ENCODE measurements at regions not wholly inside any gene's neighbourhood (a gene's known extent, or its start where the extent isn't known, plus 50 kb on each side); places are given as distances from the start of the nearest gene placed in this dataset.

GRCh38 chr1:229002451-229002960 lies 267.2 kb downstream of the RHOU start:
- H3K27me3 ChIP-seq (ENCODE audit: insufficient read depth, low read length) = no peaks in the 10 kb centered on the region
- no peak overlapping the region for H3K27ac ChIP-seq (ENCODE audit: low read depth, low read length)
- no peak overlapping the region for H3K4me2 ChIP-seq (ENCODE audit: insufficient read depth, low read length)
- H3K9me3 ChIP-seq (ENCODE audit: low read depth, low read length) = no peaks in the 10 kb centered on the region
- H3K4me1 ChIP-seq (ENCODE audit: insufficient read depth, low read length) = no peaks in the 10 kb centered on the region
- no peak for TF ChIP-seq CTCF (IDR thresholded peaks at IDR 0.05; ENCODE audit: extremely low read depth, low read depth, low read length)
- no peaks in the 10 kb centered on the region for H3K79me2 ChIP-seq (ENCODE audit: insufficient read depth, low read length)
- DNase-seq (ENCODE audit: insufficient read length, low spot score, missing footprints) = no peak
- no peaks in the 10 kb centered on the region for H3K36me3 ChIP-seq (ENCODE audit: insufficient read depth, low read length)
- H3K4me3 ChIP-seq (ENCODE audit: insufficient read depth, low read length) = no peak overlapping the region
- no peaks in the 10 kb centered on the region for H4K20me1 ChIP-seq (ENCODE audit: insufficient read depth, low read length)
- no peak overlapping the region for H2AFZ ChIP-seq (ENCODE audit: low read length)

- H3K9me3 ChIP-seq (ENCODE audit: low read depth, low read length) = no peaks in the 10 kb centered on the region
- H3K4me2 ChIP-seq (ENCODE audit: insufficient read depth, low read length) = no peak overlapping the region
- no peak overlapping the region for H3K4me3 ChIP-seq (ENCODE audit: insufficient read depth, low read length)
- no peak for TF ChIP-seq CTCF (IDR thresholded peaks at IDR 0.05; ENCODE audit: extremely low read depth, low read depth, low read length)
- no peak overlapping the region for H3K27ac ChIP-seq (ENCODE audit: low read depth, low read length)
- H3K4me1 ChIP-seq (ENCODE audit: insufficient read depth, low read length) = no peaks in the 10 kb centered on the region
- H3K27me3 ChIP-seq (ENCODE audit: insufficient read depth, low read length) = no peaks in the 10 kb centered on the region
- H4K20me1 ChIP-seq (ENCODE audit: insufficient read depth, low read length) = no peaks in the 10 kb centered on the region
- H2AFZ ChIP-seq (ENCODE audit: low read length) = no peak overlapping the region
- no peaks in the 10 kb centered on the region for H3K36me3 ChIP-seq (ENCODE audit: insufficient read depth, low read length)
- no peak for DNase-seq (ENCODE audit: insufficient read length, low spot score, missing footprints)
- no peaks in the 10 kb centered on the region for H3K79me2 ChIP-seq (ENCODE audit: insufficient read depth, low read length)
Observed at GRCh38 chr1:229003233-229004031, 267.5 kb upstream of the RAB4A start.

GRCh38 chr1:229004066-229004833 lies 266.7 kb upstream of the RAB4A start:
- no peak for DNase-seq (ENCODE audit: insufficient read length, low spot score, missing footprints)
- no peaks in the 10 kb centered on the region for H3K27me3 ChIP-seq (ENCODE audit: insufficient read depth, low read length)
- TF ChIP-seq CTCF (IDR thresholded peaks at IDR 0.05; ENCODE audit: extremely low read depth, low read depth, low read length) = no peak
- H3K4me1 ChIP-seq (ENCODE audit: insufficient read depth, low read length) = no peaks in the 10 kb centered on the region
- H3K4me3 ChIP-seq (ENCODE audit: insufficient read depth, low read length) = no peak overlapping the region
- H3K9me3 ChIP-seq (ENCODE audit: low read depth, low read length) = no peaks in the 10 kb centered on the region
- no peaks in the 10 kb centered on the region for H4K20me1 ChIP-seq (ENCODE audit: insufficient read depth, low read length)
- no peak overlapping the region for H3K4me2 ChIP-seq (ENCODE audit: insufficient read depth, low read length)
- no peaks in the 10 kb centered on the region for H3K36me3 ChIP-seq (ENCODE audit: insufficient read depth, low read length)
- H3K79me2 ChIP-seq (ENCODE audit: insufficient read depth, low read length) = no peaks in the 10 kb centered on the region
- H2AFZ ChIP-seq (ENCODE audit: low read length) = no peak overlapping the region
- H3K27ac ChIP-seq (ENCODE audit: low read depth, low read length) = no peak overlapping the region

- no peak for DNase-seq (ENCODE audit: insufficient read length, low spot score, missing footprints)
- H3K4me2 ChIP-seq (ENCODE audit: insufficient read depth, low read length) = no peak overlapping the region
- no peak overlapping the region for H3K27ac ChIP-seq (ENCODE audit: low read depth, low read length)
- no peaks in the 10 kb centered on the region for H3K79me2 ChIP-seq (ENCODE audit: insufficient read depth, low read length)
- H3K4me1 ChIP-seq (ENCODE audit: insufficient read depth, low read length) = no peaks in the 10 kb centered on the region
- TF ChIP-seq CTCF (IDR thresholded peaks at IDR 0.05; ENCODE audit: extremely low read depth, low read depth, low read length) = no peak
- H2AFZ ChIP-seq (ENCODE audit: low read length) = no peak overlapping the region
- no peaks in the 10 kb centered on the region for H3K9me3 ChIP-seq (ENCODE audit: low read depth, low read length)
- H4K20me1 ChIP-seq (ENCODE audit: insufficient read depth, low read length) = no peaks in the 10 kb centered on the region
- no peaks in the 10 kb centered on the region for H3K36me3 ChIP-seq (ENCODE audit: insufficient read depth, low read length)
- no peak overlapping the region for H3K4me3 ChIP-seq (ENCODE audit: insufficient read depth, low read length)
- no peaks in the 10 kb centered on the region for H3K27me3 ChIP-seq (ENCODE audit: insufficient read depth, low read length)
Observed at GRCh38 chr1:229005097-229005496, 265.8 kb upstream of the RAB4A start.
